SU-DHL-6 (cell line): ENCODE measurements at regions not wholly inside any gene's neighbourhood (a gene's known extent, or its start where the extent isn't known, plus 50 kb on each side); places are given as distances from the start of the nearest gene placed in this dataset.

Experiments
- CTCF ChIP-seq: fragments of 200-600 bp; sonication (generic); IDR thresholded peaks from one replicate; pipeline ENCODE4 v1.5.1; 2017; ENCODE audit warnings: antibody characterized with exemption, mild to moderate bottlenecking, low read length, moderate library complexity; ENCODE audit not compliant: insufficient read depth, poor library complexity, severe bottlenecking
- EZH2phosphoT487 ChIP-seq: fragments of 200-600 bp; sonication (generic), shearing (Covaris generic); conservative IDR thresholded peaks from 2 replicates; pipeline ENCODE4 v1.6.1; 2018; ENCODE audit warnings: mild to moderate bottlenecking, antibody characterized with exemption, low read length, moderate library complexity, mixed read lengths

GRCh38 chr5:15097552-15097951, 226.0 kb upstream of the ANKH start:
- TF ChIP-seq CTCF (no peak), EZH2phosphoT487 (no peak)
